AG04449 (cell line): ENCODE measurements at regions not wholly inside any gene's neighbourhood (a gene's known extent, or its start where the extent isn't known, plus 50 kb on each side); places are given as distances from the start of the nearest gene placed in this dataset.

Source experiments
- CTCF ChIA-PET: fragments of 350-600 bp; formaldehyde crosslinking; extraction: SDS; loops from one replicate; lab custom pipeline; 2021; ENCODE audit warnings: antibody characterized with exemption; lab: Yijun Ruan, JAX
- POLR2A ChIA-PET: fragments of 400-600, 350-600 bp; formaldehyde crosslinking; extraction: SDS; loops from one replicate; lab custom pipeline; 2020; ENCODE audit warnings: antibody characterized with exemption, inconsistent platforms; lab: Yijun Ruan, JAX
- DNase-seq: peaks from one replicate; pipeline ENCODE4 v3.0.0-alpha.2; 2010; ENCODE audit warnings: low read depth, low spot score
- H3K4me3 ChIP-seq: 2 replicates; pipeline ENCODE4 v1.5.1; 2011; ENCODE audit warnings: low read depth, mild to moderate bottlenecking, control low read depth, low read length
- TF ChIP-seq, protein P1 (sequence below): IDR thresholded peaks from one replicate; pipeline ENCODE4 v1.5.1; 2011; ENCODE audit warnings: mild to moderate bottlenecking, moderate library complexity, low read length, control low read depth, inconsistent platforms; ENCODE audit not compliant: insufficient read depth; ENCODE audit errors: missing control alignments

DNA sequence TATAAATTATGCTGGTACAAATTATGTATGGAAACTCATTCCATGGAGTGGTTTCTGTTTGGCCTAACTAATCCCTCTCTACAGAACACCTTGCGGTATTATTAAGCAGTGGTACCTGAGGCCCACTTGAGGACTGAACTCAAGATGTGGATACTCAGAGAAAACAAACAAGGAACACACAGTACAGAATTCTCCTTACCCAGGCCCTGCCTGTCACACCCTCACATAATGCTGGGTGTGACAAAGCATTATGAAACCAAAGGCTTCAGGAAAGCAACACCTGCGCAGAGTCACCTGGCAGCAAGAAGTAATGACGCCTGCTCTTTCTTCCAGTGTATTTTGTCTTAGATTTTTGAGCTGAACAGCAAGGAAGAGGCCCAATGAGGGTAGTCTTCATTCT, 264.7 kb downstream of the PAX3 start:
- H3K4me3 ChIP-seq: no peak overlapping the region
- ChIA-PET CTCF (interaction anchor here (1.5 to 2.5 kb wide), 2 partner anchors 9 to 13 kb away, joined by 5 to 11 read pairs; no protein-coding TSS in a partner anchor), POLR2A (no interaction called here)
- TF ChIP-seq, protein P1, sequence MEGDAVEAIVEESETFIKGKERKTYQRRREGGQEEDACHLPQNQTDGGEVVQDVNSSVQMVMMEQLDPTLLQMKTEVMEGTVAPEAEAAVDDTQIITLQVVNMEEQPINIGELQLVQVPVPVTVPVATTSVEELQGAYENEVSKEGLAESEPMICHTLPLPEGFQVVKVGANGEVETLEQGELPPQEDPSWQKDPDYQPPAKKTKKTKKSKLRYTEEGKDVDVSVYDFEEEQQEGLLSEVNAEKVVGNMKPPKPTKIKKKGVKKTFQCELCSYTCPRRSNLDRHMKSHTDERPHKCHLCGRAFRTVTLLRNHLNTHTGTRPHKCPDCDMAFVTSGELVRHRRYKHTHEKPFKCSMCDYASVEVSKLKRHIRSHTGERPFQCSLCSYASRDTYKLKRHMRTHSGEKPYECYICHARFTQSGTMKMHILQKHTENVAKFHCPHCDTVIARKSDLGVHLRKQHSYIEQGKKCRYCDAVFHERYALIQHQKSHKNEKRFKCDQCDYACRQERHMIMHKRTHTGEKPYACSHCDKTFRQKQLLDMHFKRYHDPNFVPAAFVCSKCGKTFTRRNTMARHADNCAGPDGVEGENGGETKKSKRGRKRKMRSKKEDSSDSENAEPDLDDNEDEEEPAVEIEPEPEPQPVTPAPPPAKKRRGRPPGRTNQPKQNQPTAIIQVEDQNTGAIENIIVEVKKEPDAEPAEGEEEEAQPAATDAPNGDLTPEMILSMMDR: no peak
- no peak for DNase-seq

DNA sequence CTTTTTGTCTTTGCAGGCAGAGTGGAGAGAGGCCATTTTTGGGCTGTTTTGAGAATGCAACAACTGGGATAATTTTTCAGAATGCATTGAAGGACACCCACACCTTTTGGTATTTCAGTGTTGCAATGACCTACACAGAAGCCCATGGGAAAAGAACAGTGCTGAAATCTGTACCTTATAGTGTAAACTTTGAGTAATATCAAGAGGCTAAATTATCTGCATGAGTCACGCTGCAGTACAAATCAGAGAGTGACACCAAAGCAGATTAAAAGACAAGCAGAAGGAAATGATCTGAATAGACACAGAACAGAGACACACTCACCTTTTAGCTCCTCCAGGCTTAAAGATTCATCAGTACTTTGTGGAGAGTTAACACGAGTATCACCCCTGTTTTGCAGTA, 265.3 kb downstream of the PAX3 start:
- POLR2A ChIA-PET: no interaction called here
- DNase-seq: no peak
- H3K4me3 ChIP-seq: no peak overlapping the region
- CTCF ChIA-PET: interaction anchor here (0.8 to 2.5 kb wide), 2 partner anchors 8 to 14 kb away, joined by 5 read pairs; no protein-coding TSS in a partner anchor
- TF ChIP-seq, protein P1: no peak

DNA sequence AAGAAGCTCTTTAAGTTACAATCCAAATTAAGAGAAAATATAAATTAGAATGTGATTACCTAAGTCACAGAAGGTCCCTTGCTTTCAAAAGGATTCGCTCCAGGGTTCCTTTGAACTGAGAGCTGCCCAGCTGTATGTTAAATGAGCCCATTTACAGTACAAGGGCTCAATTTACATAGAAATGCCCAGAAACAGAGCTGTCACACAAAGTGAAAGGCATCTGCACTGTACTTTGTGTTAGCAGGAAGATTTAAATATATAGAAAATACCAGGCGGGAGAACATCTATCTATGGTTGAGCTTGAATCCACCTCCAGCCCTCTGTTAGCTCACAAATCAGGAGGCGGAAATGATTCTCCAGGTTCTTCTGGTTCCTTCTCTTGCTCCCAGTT, 272.9 kb downstream of the PAX3 start:
- TF ChIP-seq, protein P1: no peak
- no peak for DNase-seq
- no peak overlapping the region for H3K4me3 ChIP-seq
- CTCF ChIA-PET: interaction anchor here (0.8 to 3.0 kb wide), 18 partner anchors 7 to 663 kb away, joined by 3 to 35 read pairs (median 6); no protein-coding TSS in a partner anchor
- POLR2A ChIA-PET: no interaction called here

DNA sequence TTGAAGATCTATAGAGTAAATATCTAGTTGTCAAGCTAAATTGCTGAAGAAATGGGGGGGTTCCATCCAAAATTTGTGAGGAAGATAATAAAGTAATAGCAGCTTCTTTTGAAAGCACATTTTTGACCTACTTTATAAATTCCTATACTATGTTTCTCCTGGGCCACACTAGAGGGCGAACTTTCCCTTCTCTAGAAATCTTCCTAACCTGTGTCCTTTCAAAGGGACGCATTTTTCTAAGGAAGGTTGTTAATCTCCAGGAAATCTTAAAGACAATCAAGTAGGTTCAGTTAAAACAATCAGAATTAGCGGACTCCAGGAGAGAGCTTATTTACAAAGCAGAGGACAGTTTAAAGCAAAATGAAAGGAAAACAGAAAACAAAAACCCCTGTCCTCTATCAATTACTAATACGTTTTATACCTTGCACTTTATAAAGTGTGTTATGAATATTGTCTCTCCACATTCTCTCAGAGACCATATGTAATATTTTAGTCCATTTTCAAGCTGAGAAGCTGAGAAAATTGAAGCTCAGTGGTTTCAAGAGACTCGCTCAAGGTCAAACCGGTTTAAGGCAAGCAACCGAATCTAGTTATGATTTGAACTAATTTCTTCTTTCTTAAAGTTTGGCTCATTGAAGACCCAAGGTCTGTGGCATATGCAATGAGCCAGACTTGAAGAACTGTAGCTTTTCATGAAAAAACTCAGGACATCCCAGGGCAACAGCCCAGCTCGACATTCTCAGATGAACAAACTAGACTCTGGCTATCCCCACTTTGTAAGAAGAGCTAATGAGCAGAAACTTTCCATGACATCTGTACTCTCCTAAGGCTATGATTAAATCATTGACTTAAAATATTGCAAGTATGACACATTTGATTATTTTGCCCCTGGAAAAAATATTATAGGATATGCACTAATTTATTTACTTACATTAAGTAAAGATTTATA, 273.6 kb downstream of the PAX3 start:
- no peak for DNase-seq
- ChIA-PET CTCF (interaction anchor here (0.6 to 3.0 kb wide), 27 partner anchors 8 to 914 kb away, joined by 3 to 35 read pairs (median 4); a partner anchor contains a TSS), POLR2A (no interaction called here)
- no peak overlapping the region for H3K4me3 ChIP-seq
- TF ChIP-seq, protein P1: peak; percentile 40

DNA sequence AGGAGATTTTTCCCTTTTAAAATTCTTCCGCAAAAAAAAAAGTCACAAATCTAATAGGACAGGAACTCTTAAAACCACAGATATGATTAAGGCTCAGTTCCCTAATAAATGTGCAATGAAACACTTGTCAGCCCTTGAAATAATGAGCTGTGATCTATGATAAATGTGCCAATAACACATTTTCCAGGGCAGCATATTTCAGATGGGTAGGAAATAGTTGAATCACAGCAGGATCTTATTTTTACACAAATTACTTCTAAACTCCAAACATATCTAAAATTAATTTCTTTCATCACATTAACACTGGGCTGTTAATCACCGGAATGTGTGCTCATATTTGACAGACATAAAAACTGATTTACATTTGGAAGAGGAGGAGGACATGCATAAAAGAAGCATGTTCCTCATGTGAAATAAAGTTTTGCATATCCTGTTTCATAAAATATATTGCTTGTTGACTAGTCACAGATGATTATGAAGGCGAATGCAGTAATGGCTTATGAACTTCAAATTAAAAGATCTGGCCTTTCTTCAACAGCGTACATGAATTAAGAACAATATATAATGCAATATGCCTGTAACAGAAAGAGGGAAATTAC, 281.4 kb downstream of the PAX3 start:
- ChIA-PET POLR2A (no interaction called here), CTCF (interaction anchor here (5.1 kb wide), 1 partner anchor 8 kb away, joined by 21 read pairs; no protein-coding TSS in a partner anchor)
- no peak for DNase-seq

More for the DNA sequence above, 281.4 kb downstream of the PAX3 start:
- no peak overlapping the region for H3K4me3 ChIP-seq
- TF ChIP-seq, protein P1: no peak
